DOHH2 (cell line): ENCODE measurements at regions not wholly inside any gene's neighbourhood (a gene's known extent, or its start where the extent isn't known, plus 50 kb on each side); places are given as distances from the start of the nearest gene placed in this dataset.

ENCODE experiments used
- EZH2phosphoT487 ChIP-seq: fragments of 200-600 bp; sonication (generic); IDR thresholded peaks from 2 replicates; pipeline ENCODE4 v1.6.1; 2017; ENCODE audit warnings: borderline replicate concordance, mild to moderate bottlenecking, antibody characterized with exemption, low read length, moderate library complexity, mixed read lengths
- TF ChIP-seq, protein P1 (sequence below): fragments of 200-600 bp; sonication (generic); IDR thresholded peaks from one replicate; pipeline ENCODE4 v1.5.1; 2014; ENCODE audit warnings: antibody characterized with exemption, mild to moderate bottlenecking, low read depth, low read length; ENCODE audit not compliant: poor library complexity, severe bottlenecking

DNA sequence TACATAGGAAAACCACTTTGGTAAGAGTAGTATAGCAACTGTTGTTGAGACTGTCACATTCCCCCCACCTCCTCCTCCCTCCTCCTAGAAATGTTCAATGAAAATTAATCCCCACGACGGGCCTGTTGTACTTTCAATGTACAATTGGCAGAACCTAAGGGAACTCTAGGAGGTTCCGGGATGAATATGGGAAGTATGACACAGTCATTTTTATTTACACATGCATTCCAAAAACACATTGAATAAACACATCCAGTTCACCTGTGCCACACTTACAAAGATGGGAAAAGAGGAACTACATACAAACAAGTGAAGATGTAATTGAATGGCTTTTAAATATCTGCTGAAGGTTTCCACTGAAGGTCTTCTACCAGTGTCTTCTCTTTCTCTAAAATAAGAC, 144.4 kb upstream of the NBPF11 start:
- TF ChIP-seq, protein P1, sequence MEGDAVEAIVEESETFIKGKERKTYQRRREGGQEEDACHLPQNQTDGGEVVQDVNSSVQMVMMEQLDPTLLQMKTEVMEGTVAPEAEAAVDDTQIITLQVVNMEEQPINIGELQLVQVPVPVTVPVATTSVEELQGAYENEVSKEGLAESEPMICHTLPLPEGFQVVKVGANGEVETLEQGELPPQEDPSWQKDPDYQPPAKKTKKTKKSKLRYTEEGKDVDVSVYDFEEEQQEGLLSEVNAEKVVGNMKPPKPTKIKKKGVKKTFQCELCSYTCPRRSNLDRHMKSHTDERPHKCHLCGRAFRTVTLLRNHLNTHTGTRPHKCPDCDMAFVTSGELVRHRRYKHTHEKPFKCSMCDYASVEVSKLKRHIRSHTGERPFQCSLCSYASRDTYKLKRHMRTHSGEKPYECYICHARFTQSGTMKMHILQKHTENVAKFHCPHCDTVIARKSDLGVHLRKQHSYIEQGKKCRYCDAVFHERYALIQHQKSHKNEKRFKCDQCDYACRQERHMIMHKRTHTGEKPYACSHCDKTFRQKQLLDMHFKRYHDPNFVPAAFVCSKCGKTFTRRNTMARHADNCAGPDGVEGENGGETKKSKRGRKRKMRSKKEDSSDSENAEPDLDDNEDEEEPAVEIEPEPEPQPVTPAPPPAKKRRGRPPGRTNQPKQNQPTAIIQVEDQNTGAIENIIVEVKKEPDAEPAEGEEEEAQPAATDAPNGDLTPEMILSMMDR, result no peak
- TF ChIP-seq EZH2phosphoT487, result no peak
